GM12801 (cell line): ENCODE measurements at regions not wholly inside any gene's neighbourhood (a gene's known extent, or its start where the extent isn't known, plus 50 kb on each side); places are given as distances from the start of the nearest gene placed in this dataset.

Experiments
- CTCF ChIP-seq: IDR thresholded peaks from one replicate; pipeline ENCODE4 v1.5.1; 2011; ENCODE audit warnings: control low read depth; ENCODE audit not compliant: insufficient read length; ENCODE audit errors: extremely low read depth

GRCh38 chr10:64952042-64952441 is 1430.8 kb downstream of the REEP3 start:
- no peak for TF ChIP-seq CTCF

DNA sequence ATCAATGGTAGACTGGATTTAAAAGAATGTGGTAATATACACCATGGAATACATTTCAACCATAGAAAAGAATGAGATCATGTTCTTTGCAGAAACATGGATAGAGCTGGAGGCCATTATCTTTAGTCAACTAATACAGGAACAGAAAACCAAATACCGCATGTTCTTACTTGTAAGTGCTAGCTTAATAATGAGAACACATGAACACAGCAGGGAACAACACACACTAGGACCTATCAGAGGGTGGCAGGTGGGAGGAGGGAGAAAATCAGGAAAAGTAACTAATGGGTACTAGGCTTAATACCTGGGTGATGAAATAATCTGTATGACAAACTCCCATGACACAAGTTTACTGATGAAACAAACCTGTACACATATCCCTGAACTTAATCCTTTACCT is 1435.2 kb downstream of the REEP3 start:
- TF ChIP-seq CTCF, result no peak

- TF ChIP-seq CTCF, result no peak
Measured at GRCh38 chr10:64959116-64959515, 1437.9 kb downstream of the REEP3 start.

- no peak for TF ChIP-seq CTCF
Measured at GRCh38 chr10:64959883-64960282, 1438.7 kb downstream of the REEP3 start.

- TF ChIP-seq CTCF, result no peak
Measured at GRCh38 chr10:64973391-64973790, 1452.2 kb downstream of the REEP3 start.

DNA sequence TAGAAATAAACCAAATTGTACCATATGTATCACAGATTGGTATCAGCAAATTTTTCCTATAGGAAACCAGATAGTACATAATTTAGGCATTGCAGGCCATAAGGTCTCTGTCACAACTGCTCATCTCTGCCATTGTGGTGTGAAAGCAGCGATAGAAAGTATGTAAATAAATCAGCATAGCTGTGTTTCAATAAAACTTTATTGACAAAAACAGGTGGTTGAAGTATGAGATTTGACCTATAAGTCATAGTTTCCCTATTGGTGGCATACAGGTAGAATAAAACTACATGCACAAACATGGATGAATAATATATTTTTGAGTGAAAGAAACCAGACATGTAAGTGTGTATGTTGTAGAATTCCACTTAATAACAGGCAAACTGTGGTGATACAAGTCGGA is 1454.9 kb downstream of the REEP3 start:
- no peak for TF ChIP-seq CTCF

GRCh38 chr10:64977915-64978314 is 1456.7 kb downstream of the REEP3 start:
- no peak for TF ChIP-seq CTCF

GRCh38 chr10:64996886-64997285 is 1475.7 kb downstream of the REEP3 start:
- TF ChIP-seq CTCF, result no peak
